HepG2 (cell line): ENCODE measurements at regions not wholly inside any gene's neighbourhood (a gene's known extent, or its start where the extent isn't known, plus 50 kb on each side); places are given as distances from the start of the nearest gene placed in this dataset.

ENCODE experiments used
- AGO1 ChIP-seq: fragments of 200-400 bp; formaldehyde crosslinking; IDR thresholded peaks from 2 replicates; pipeline ENCODE4 v1.6.1; 2017; ENCODE audit warnings: mild to moderate bottlenecking, low read depth, low read length, moderate library complexity; ENCODE audit not compliant: poor library complexity, severe bottlenecking
- CCDC6 ChIP-seq: sonication (generic); formaldehyde crosslinking; IDR thresholded peaks from 2 replicates; pipeline ENCODE4 v1.8.1; 2022; ENCODE audit warnings: mild to moderate bottlenecking, missing genetic modification reagents, moderate library complexity
- FOXP4 ChIP-seq: sonication (generic); formaldehyde crosslinking; IDR thresholded peaks from 2 replicates; pipeline ENCODE4 v1.4.0; 2020; ENCODE audit warnings: missing genetic modification reagents
- HHEX ChIP-seq: IDR thresholded peaks from 2 replicates; pipeline ENCODE4 v1.6.1; 2016; ENCODE audit warnings: control low read depth
- NPAS2 ChIP-seq: sonication (generic); formaldehyde crosslinking; IDR thresholded peaks from 2 replicates; pipeline ENCODE4 v1.8.0; 2022; ENCODE audit warnings: mild to moderate bottlenecking, missing genetic modification reagents, borderline replicate concordance
- PRPF4 ChIP-seq: fragments of 200-400 bp; formaldehyde crosslinking; IDR thresholded peaks from 2 replicates; pipeline ENCODE4 v1.6.1; 2016; ENCODE audit warnings: low read length, low read depth; ENCODE audit not compliant: poor library complexity, severe bottlenecking
- RXRB ChIP-seq: IDR thresholded peaks from 2 replicates; pipeline ENCODE4 v1.6.1; 2016; ENCODE audit warnings: borderline replicate concordance, missing genetic modification reagents, missing compliant biosample characterization
- THAP11 ChIP-seq: IDR thresholded peaks from 2 replicates; pipeline ENCODE4 v1.6.1; 2016; ENCODE audit warnings: missing biosample characterization, missing genetic modification reagents
- ZBTB42 ChIP-seq: sonication (generic); formaldehyde crosslinking; IDR thresholded peaks from 2 replicates; pipeline ENCODE4 v1.5.0; 2020; ENCODE audit warnings: mild to moderate bottlenecking, missing genetic modification reagents
- ZBTB7A ChIP-seq: sonication (generic); formaldehyde crosslinking; IDR thresholded peaks from 2 replicates; pipeline ENCODE4 v1.8.0; 2022; ENCODE audit warnings: mild to moderate bottlenecking, missing genetic modification reagents
- ZFP90 ChIP-seq: sonication (generic); formaldehyde crosslinking; IDR thresholded peaks from 2 replicates; pipeline ENCODE4 v1.8.0; 2022; ENCODE audit warnings: missing genetic modification reagents, mild to moderate bottlenecking, inconsistent platforms, borderline replicate concordance
- ZMAT3 ChIP-seq: sonication (generic); formaldehyde crosslinking; conservative IDR thresholded peaks from 2 replicates; pipeline ENCODE4 v1.7.0; 2021; ENCODE audit warnings: missing genetic modification reagents
- ZNF160 ChIP-seq: sonication (generic); formaldehyde crosslinking; IDR thresholded peaks from 2 replicates; pipeline ENCODE4 v1.8.0; 2022; ENCODE audit warnings: mild to moderate bottlenecking, inconsistent platforms, missing genetic modification reagents
- ZNF30 ChIP-seq: sonication (generic); formaldehyde crosslinking; IDR thresholded peaks from 2 replicates; pipeline ENCODE4 v1.5.0; 2020; ENCODE audit warnings: mild to moderate bottlenecking, missing genetic modification reagents
- ZNF547 ChIP-seq: sonication (generic); formaldehyde crosslinking; IDR thresholded peaks from 2 replicates; pipeline ENCODE4 v1.5.1; 2020; ENCODE audit warnings: mild to moderate bottlenecking, missing genetic modification reagents
- ZNF691 ChIP-seq: sonication (generic); formaldehyde crosslinking; IDR thresholded peaks from 2 replicates; pipeline ENCODE4 v1.4.0; 2020; ENCODE audit warnings: missing genetic modification reagents, low read depth, mild to moderate bottlenecking, borderline replicate concordance
- ZNF772 ChIP-seq: sonication (generic); formaldehyde crosslinking; IDR thresholded peaks from 2 replicates; pipeline ENCODE4 v1.5.0; 2020; ENCODE audit warnings: mild to moderate bottlenecking, missing genetic modification reagents
- ZSCAN20 ChIP-seq: sonication (generic); formaldehyde crosslinking; IDR thresholded peaks from 2 replicates; pipeline ENCODE4 v1.4.0; 2020; ENCODE audit warnings: missing genetic modification reagents, mild to moderate bottlenecking, borderline replicate concordance
- TF ChIP-seq, protein P1 (sequence below): sonication (generic); formaldehyde crosslinking; IDR thresholded peaks from 2 replicates; pipeline ENCODE4 v1.4.0; 2020; ENCODE audit warnings: missing genetic modification reagents, borderline replicate concordance
- TF ChIP-seq, protein P2 (sequence below): sonication (generic); formaldehyde crosslinking; IDR thresholded peaks from 2 replicates; pipeline ENCODE4 v1.5.0; 2020; ENCODE audit warnings: missing genetic modification reagents
- TF ChIP-seq, protein P3 (sequence below): sonication (generic); formaldehyde crosslinking; IDR thresholded peaks from 2 replicates; pipeline ENCODE4 v1.5.0; 2020; ENCODE audit warnings: missing genetic modification reagents, mild to moderate bottlenecking, borderline replicate concordance

DNA sequence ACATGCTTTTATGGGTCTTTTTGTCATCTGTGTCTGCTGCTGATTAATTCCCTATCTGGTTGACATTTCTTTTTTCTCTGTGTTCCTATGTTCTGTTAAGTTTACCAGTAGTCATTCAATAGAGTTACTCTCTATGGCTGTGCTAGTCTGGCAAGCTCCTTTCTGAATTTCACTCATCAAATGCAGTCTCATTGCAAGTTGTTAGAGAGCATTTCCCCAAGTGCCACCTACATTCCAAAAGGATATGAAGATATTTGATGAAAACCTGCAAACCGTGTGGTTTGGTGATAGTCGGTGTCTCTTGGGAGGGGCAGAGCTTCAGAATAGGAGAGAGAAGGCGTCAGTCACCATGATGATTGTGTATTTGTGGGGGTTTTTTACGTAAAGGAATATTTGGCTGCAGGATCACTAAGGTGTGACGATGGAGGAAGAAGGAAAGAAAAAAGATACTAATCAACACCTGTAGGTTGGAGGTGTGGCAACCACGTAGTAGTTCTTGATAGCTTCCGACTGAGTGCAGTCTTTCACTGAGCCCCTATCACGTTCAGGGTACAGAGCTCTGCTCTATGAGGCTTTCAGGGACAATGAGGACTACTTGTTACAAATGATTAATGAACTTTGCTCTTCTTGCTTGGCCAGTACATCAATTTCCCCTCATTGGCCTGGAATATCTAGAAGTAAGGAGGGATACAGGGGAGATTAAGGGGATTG lies 73.1 kb upstream of the TNFAIP3 start (continued):
- TF ChIP-seq ZSCAN20 (CRISPR knock-in tag) = no peak
- no peak for TF ChIP-seq THAP11 (CRISPR knock-in tag)
- TF ChIP-seq, protein P1, sequence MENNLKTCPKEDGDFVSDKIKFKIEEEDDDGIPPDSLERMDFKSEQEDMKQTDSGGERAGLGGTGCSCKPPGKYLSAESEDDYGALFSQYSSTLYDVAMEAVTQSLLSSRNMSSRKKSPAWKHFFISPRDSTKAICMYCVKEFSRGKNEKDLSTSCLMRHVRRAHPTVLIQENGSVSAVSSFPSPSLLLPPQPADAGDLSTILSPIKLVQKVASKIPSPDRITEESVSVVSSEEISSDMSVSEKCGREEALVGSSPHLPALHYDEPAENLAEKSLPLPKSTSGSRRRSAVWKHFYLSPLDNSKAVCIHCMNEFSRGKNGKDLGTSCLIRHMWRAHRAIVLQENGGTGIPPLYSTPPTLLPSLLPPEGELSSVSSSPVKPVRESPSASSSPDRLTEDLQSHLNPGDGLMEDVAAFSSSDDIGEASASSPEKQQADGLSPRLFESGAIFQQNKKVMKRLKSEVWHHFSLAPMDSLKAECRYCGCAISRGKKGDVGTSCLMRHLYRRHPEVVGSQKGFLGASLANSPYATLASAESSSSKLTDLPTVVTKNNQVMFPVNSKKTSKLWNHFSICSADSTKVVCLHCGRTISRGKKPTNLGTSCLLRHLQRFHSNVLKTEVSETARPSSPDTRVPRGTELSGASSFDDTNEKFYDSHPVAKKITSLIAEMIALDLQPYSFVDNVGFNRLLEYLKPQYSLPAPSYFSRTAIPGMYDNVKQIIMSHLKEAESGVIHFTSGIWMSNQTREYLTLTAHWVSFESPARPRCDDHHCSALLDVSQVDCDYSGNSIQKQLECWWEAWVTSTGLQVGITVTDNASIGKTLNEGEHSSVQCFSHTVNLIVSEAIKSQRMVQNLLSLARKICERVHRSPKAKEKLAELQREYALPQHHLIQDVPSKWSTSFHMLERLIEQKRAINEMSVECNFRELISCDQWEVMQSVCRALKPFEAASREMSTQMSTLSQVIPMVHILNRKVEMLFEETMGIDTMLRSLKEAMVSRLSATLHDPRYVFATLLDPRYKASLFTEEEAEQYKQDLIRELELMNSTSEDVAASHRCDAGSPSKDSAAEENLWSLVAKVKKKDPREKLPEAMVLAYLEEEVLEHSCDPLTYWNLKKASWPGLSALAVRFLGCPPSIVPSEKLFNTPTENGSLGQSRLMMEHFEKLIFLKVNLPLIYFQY (CRISPR knock-in tag) = no peak
- no peak for TF ChIP-seq HHEX (CRISPR knock-in tag)
- 0 out of 2 replicates have a peak, but pooled peaks have one; percentile 41 for TF ChIP-seq ZBTB42 (CRISPR knock-in tag)
- TF ChIP-seq FOXP4 (CRISPR knock-in tag) = peak; percentile 50; the same call in 1 of the 2 replicates
- no peak for TF ChIP-seq ZNF160 (CRISPR knock-in tag)
- TF ChIP-seq NPAS2 (CRISPR knock-in tag) = no peak
- TF ChIP-seq, protein P2, sequence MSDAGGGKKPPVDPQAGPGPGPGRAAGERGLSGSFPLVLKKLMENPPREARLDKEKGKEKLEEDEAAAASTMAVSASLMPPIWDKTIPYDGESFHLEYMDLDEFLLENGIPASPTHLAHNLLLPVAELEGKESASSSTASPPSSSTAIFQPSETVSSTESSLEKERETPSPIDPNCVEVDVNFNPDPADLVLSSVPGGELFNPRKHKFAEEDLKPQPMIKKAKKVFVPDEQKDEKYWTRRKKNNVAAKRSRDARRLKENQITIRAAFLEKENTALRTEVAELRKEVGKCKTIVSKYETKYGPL (CRISPR knock-in tag) = no peak
- TF ChIP-seq ZNF772 = no peak; the same call in 1 of the 2 replicates
- TF ChIP-seq PRPF4 = peak; percentile 19
- TF ChIP-seq, protein P3, sequence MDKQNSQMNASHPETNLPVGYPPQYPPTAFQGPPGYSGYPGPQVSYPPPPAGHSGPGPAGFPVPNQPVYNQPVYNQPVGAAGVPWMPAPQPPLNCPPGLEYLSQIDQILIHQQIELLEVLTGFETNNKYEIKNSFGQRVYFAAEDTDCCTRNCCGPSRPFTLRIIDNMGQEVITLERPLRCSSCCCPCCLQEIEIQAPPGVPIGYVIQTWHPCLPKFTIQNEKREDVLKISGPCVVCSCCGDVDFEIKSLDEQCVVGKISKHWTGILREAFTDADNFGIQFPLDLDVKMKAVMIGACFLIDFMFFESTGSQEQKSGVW = no peak
- TF ChIP-seq RXRB (CRISPR knock-in tag) = no peak
- TF ChIP-seq ZMAT3 (CRISPR knock-in tag) = no peak
- no peak for TF ChIP-seq CCDC6
- TF ChIP-seq ZNF547 = 0 out of 2 replicates have a peak, but pooled peaks have one; percentile 9
- no peak for TF ChIP-seq ZNF30
- 0 out of 2 replicates have a peak, but pooled peaks have one; percentile 19 for TF ChIP-seq ZFP90 (CRISPR knock-in tag)
- TF ChIP-seq ZBTB7A (CRISPR knock-in tag) = no peak
- TF ChIP-seq AGO1 = no peak
- peak; percentile 55; the same call in 1 of the 2 replicates for TF ChIP-seq ZNF691 (CRISPR knock-in tag)
